OCI-LY7 (cell line): ENCODE measurements at regions not wholly inside any gene's neighbourhood (a gene's known extent, or its start where the extent isn't known, plus 50 kb on each side); places are given as distances from the start of the nearest gene placed in this dataset.

Source experiments
- BruUV-seq: library from RNA; stranded (reverse); fragments of 400-500 nt; replicated peaks from 2 replicates; lab custom pipeline; 2021; lab: Mats Ljungman, UMichigan
- CTCF ChIA-PET: fragments of 300-600 bp; sonication (Branson Sonifier 250); formaldehyde crosslinking; loops from one replicate; lab custom pipeline; 2022; ENCODE audit warnings: antibody characterized with exemption; ENCODE audit not compliant: unreplicated experiment; lab: Charles Lee
- POLR2A ChIA-PET: fragments of 300-600 bp; sonication (Branson Sonifier 250); formaldehyde crosslinking; loops from one replicate; lab custom pipeline; 2022; ENCODE audit warnings: antibody characterized with exemption; lab: Charles Lee
- DNase-seq: peaks from one replicate; pipeline ENCODE4 v3.0.0-alpha.2; 2015; ENCODE audit warnings: low spot score
- H2AFZ ChIP-seq: fragments of 200-600 bp; sonication (generic), shearing (Covaris generic); 2 replicates; pipeline ENCODE4 v1.6.1; 2014; ENCODE audit warnings: mild to moderate bottlenecking, antibody characterized with exemption, low read length, moderate library complexity
- H3K27ac ChIP-seq: fragments of 200-600 bp; sonication (generic); 2 replicates; pipeline ENCODE4 v1.5.1; 2014; ENCODE audit warnings: mixed run types, low read depth, mild to moderate bottlenecking, moderate library complexity, low read length, inconsistent platforms; ENCODE audit not compliant: poor library complexity, severe bottlenecking
- H3K36me3 ChIP-seq: fragments of 200-600 bp; sonication (generic); 2 replicates; pipeline ENCODE4 v1.6.1; 2014; ENCODE audit warnings: mild to moderate bottlenecking, antibody characterized with exemption, low read length, moderate library complexity, mixed read lengths; ENCODE audit not compliant: insufficient read depth
- H3K4me1 ChIP-seq: fragments of 200-600 bp; sonication (generic); 2 replicates; pipeline ENCODE4 v1.5.1; 2014; ENCODE audit warnings: mild to moderate bottlenecking, low read length; ENCODE audit not compliant: insufficient read depth, poor library complexity, severe bottlenecking
- H3K4me2 ChIP-seq: fragments of 200-600 bp; sonication (generic); 2 replicates; pipeline ENCODE4 v1.6.1; 2014; ENCODE audit warnings: mild to moderate bottlenecking, low read length
- H3K4me3 ChIP-seq: fragments of 200-600 bp; sonication (generic); 2 replicates; pipeline ENCODE4 v1.5.1; 2014; ENCODE audit warnings: mild to moderate bottlenecking, low read depth, low read length; ENCODE audit not compliant: poor library complexity, severe bottlenecking
- H3K79me2 ChIP-seq: fragments of 200-600 bp; sonication (generic); 2 replicates; pipeline ENCODE4 v1.6.1; 2016; ENCODE audit warnings: low read depth, mild to moderate bottlenecking, low read length, moderate library complexity, mixed read lengths; ENCODE audit not compliant: insufficient read depth
- H3K9me2 ChIP-seq: fragments of 200-600 bp; sonication (generic); 2 replicates; pipeline ENCODE4 v1.6.1; 2016; ENCODE audit warnings: mild to moderate bottlenecking, low read length, mixed read lengths; ENCODE audit not compliant: insufficient read depth
- H3K9me3 ChIP-seq: fragments of 200-600 bp; sonication (generic); 2 replicates; pipeline ENCODE4 v1.6.1; 2014; ENCODE audit warnings: mild to moderate bottlenecking, mixed run types, low read length, mixed read lengths
- H4K20me1 ChIP-seq: fragments of 200-600 bp; sonication (generic); 2 replicates; pipeline ENCODE4 v1.6.1; 2014; ENCODE audit warnings: mild to moderate bottlenecking, antibody characterized with exemption, low read length, moderate library complexity, mixed read lengths; ENCODE audit not compliant: insufficient read depth
- EZH2phosphoT487 ChIP-seq: fragments of 200-600 bp; sonication (generic); IDR thresholded peaks from 2 replicates; pipeline ENCODE4 v1.6.1; 2018; ENCODE audit warnings: low read depth, borderline replicate concordance, mild to moderate bottlenecking, mixed run types, antibody characterized with exemption, low read length, moderate library complexity, mixed read lengths
- intact Hi-C: fragments of 100-400 bp; cut with micrococcal nuclease; formaldehyde crosslinking; loops from one replicate; pipeline ENCODE4 v1.10.0; 2022; ENCODE audit not compliant: unreplicated experiment
- TF ChIP-seq, protein P1 (sequence below): fragments of 200-600 bp; sonication (generic); conservative IDR thresholded peaks from 2 replicates; pipeline ENCODE4 v1.5.1; 2014; ENCODE audit warnings: mild to moderate bottlenecking, antibody characterized with exemption, low read length, moderate library complexity, mixed read lengths

DNA sequence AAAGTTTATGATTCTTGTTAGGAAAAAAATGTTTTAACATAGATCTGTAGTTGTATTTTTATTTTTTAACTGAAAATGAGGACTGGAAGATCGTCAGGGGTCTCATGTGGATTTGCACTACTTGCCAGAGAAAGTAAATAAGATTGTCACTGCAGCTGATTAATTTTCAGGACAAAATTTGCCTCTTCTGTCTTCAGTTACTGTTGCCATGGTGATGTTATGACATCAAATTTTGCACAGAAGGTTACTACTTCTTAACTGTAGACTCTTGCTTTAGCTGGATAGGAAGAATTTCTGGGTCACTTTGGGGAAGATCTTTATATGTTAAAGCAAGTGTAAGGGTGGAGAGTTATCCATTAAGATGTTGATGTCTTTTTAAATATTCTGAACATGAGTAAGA lies 82.2 kb upstream of the WDR72 start:
- Histone ChIP-seq H3K9me3 (no peaks in the 10 kb centered on the region), H3K4me2 (no peak overlapping the region), H3K79me2 (no peaks in the 10 kb centered on the region), H3K9me2 (no peaks in the 10 kb centered on the region), H4K20me1 (no peaks in the 10 kb centered on the region), H3K27ac (no peak overlapping the region), H2AFZ (no peak overlapping the region), H3K36me3 (no peaks in the 10 kb centered on the region), H3K4me1 (no peaks in the 10 kb centered on the region), H3K4me3 (no peak overlapping the region)
- TF ChIP-seq, protein P1, sequence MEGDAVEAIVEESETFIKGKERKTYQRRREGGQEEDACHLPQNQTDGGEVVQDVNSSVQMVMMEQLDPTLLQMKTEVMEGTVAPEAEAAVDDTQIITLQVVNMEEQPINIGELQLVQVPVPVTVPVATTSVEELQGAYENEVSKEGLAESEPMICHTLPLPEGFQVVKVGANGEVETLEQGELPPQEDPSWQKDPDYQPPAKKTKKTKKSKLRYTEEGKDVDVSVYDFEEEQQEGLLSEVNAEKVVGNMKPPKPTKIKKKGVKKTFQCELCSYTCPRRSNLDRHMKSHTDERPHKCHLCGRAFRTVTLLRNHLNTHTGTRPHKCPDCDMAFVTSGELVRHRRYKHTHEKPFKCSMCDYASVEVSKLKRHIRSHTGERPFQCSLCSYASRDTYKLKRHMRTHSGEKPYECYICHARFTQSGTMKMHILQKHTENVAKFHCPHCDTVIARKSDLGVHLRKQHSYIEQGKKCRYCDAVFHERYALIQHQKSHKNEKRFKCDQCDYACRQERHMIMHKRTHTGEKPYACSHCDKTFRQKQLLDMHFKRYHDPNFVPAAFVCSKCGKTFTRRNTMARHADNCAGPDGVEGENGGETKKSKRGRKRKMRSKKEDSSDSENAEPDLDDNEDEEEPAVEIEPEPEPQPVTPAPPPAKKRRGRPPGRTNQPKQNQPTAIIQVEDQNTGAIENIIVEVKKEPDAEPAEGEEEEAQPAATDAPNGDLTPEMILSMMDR, result no peak
- TF ChIP-seq EZH2phosphoT487, result no peak
- BruUV-seq, result no TSS peak
- POLR2A ChIA-PET, result no interaction called here
- intact Hi-C loops, result no loop called here
- DNase-seq, result no peak
- CTCF ChIA-PET, result no interaction called here

DNA sequence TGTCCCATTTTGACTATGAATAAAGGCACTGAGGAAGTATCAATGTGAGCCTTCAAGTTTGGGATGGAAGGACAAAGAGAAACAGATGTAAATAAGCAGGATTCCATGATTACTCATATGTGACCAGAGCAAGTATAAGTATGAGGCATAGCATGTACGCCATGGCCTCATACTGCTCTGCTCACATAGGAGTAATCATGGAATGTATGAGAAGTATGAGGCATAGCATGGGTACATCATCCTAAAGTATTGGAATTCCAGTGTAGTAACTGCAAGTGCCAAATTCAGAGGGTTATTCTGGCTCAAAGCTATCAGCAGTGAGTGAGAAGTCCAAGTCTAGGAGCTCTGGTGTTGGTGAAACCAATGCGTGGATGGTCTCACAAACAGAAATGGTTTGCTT lies 81.2 kb upstream of the WDR72 start:
- no peak for DNase-seq
- intact Hi-C loops, result no loop called here
- Histone ChIP-seq H3K4me2 (no peak overlapping the region), H4K20me1 (no peaks in the 10 kb centered on the region), H3K9me3 (no peaks in the 10 kb centered on the region), H3K4me1 (no peaks in the 10 kb centered on the region), H2AFZ (no peak overlapping the region), H3K4me3 (no peak overlapping the region), H3K36me3 (no peaks in the 10 kb centered on the region), H3K9me2 (no peaks in the 10 kb centered on the region), H3K79me2 (no peaks in the 10 kb centered on the region), H3K27ac (no peak overlapping the region)
- ChIA-PET POLR2A (interaction anchor here (0.6 kb wide), 1 partner anchor 11 kb away, joined by 8 read pairs; no protein-coding TSS in a partner anchor), CTCF (no interaction called here)
- no TSS peak for BruUV-seq
- TF ChIP-seq, protein P1, result no peak
- no peak for TF ChIP-seq EZH2phosphoT487

DNA sequence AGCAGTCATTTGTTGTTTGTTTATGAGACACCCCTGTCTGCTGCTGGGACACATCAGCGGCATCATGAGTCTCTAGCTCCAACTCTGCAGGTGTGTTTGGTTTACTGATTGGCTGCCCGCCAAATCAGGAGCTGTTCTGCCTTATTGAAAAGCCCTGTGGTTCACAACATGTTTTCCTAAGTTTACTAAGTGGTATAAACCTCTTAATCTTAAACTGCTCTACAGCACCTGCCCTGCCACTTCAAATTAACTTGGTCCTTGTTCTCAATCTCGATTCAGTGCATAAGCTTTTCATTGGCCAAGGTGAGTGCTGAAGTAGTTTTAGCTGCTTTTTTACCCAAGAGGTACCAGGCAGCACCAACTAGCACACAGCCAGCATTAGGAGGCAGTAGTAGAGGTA lies 77.8 kb upstream of the WDR72 start:
- TF ChIP-seq, protein P1, result no peak
- no peak for TF ChIP-seq EZH2phosphoT487
- Histone ChIP-seq H3K4me1 (no peaks in the 10 kb centered on the region), H3K4me3 (no peak overlapping the region), H3K27ac (no peak overlapping the region), H4K20me1 (no peaks in the 10 kb centered on the region), H3K36me3 (no peaks in the 10 kb centered on the region), H3K9me3 (no peaks in the 10 kb centered on the region), H3K79me2 (no peaks in the 10 kb centered on the region), H3K9me2 (no peaks in the 10 kb centered on the region), H3K4me2 (no peak overlapping the region), H2AFZ (no peak overlapping the region)
- no peak for DNase-seq
- ChIA-PET CTCF (no interaction called here), POLR2A (no interaction called here)
- intact Hi-C loops, result no loop called here
- no TSS peak for BruUV-seq
